ENCODE measurements at regions not wholly inside any gene's neighbourhood (a gene's known extent, or its start where the extent isn't known, plus 50 kb on each side); places are given as distances from the start of the nearest gene placed in this dataset.

- CTCF ChIA-PET = no interaction called here
Observed at GRCh38 chr14:87816416-87816815, 176.6 kb downstream of the GALC start.

GRCh38 chr14:87815121-87815520 is 177.9 kb downstream of the GALC start:
- ChIA-PET CTCF (no interaction called here), POLR2A (no interaction called here)

More at GRCh38 chr14:87816416-87816815, 176.6 kb downstream of the GALC start:
- POLR2A ChIA-PET = no interaction called here

- POLR2A ChIA-PET = no interaction called here
- CTCF ChIA-PET = interaction anchor here (2.2 kb wide), 1 partner anchor 9 kb away, joined by 5 read pairs; no protein-coding TSS in a partner anchor
Observed at GRCh38 chr14:87813686-87814085, 179.3 kb downstream of the GALC start.

DNA sequence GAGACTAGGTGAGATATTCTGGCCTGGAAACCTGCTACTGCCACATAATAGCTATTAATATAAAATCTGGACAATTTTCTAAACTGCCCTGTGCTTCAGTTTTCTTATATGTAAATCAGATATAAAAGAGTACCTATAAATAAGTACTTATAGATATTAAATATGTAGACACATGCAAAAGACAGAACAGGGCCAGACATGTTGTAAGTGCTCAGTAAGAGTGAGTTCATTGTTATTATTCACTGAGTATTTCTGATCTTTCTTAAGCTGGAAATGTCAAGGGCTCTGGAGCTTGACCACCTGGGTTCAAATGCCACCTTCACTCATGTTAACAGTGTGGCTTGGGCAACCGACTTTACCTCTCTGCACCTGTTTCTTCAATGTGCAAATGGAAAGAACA is 179.8 kb downstream of the GALC start:
- CTCF ChIA-PET = interaction anchor here (2.2 kb wide), 1 partner anchor 9 kb away, joined by 5 read pairs; no protein-coding TSS in a partner anchor

GRCh38 chr14:87811246-87811645 is 181.7 kb downstream of the GALC start:
- ChIA-PET POLR2A (interaction anchor here (0.6 kb wide), 1 partner anchor 44 kb away, joined by 3 read pairs; no protein-coding TSS in a partner anchor), CTCF (interaction anchor here (0.8 kb wide), 1 partner anchor 84 kb away, joined by 3 read pairs; no protein-coding TSS in a partner anchor)

More for the DNA sequence above, 179.8 kb downstream of the GALC start:
- POLR2A ChIA-PET = no interaction called here

- ChIA-PET POLR2A (interaction anchor here (0.6 kb wide), 1 partner anchor 44 kb away, joined by 3 read pairs; no protein-coding TSS in a partner anchor), CTCF (interaction anchor here (0.8 kb wide), 1 partner anchor 85 kb away, joined by 3 read pairs; no protein-coding TSS in a partner anchor)
Observed at GRCh38 chr14:87810711-87811110, 182.3 kb downstream of the GALC start.

- CTCF ChIA-PET = no interaction called here
- POLR2A ChIA-PET = no interaction called here
Observed at GRCh38 chr14:87809261-87809660, 183.7 kb downstream of the GALC start.

DNA sequence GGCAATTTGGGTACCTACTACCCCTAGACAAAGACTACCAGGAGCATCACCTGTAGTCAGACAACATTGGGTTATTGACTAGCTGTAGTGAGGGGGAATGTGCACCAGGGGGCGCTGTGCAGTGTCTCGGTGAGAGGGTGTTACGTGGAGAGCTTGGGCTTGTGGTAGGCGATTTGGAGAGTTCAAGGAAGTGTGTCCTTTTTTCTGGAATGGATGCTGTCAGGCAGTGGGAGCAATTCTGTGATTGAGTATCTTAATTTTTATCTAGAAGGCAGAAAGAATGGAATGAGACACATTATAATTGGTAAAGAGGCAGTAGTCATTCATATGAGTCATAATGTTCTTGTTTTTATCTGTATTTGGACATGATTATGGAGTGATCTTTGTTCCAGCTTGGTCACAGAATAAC is 187.7 kb downstream of the GALC start:
- CTCF ChIA-PET = interaction anchor here (1.6 to 2.1 kb wide), 3 partner anchors 8 to 95 kb away, joined by 5 to 11 read pairs (median 6); no protein-coding TSS in a partner anchor
- POLR2A ChIA-PET = no interaction called here

- ChIA-PET POLR2A (no interaction called here), CTCF (no interaction called here)
Observed at GRCh38 chr14:87800216-87800615, 192.8 kb downstream of the GALC start.

- CTCF ChIA-PET = interaction anchor here (1.5 kb wide), 1 partner anchor 97 kb away, joined by 3 read pairs; no protein-coding TSS in a partner anchor
- POLR2A ChIA-PET = no interaction called here
Observed at GRCh38 chr14:87799400-87799799, 193.6 kb downstream of the GALC start.

GRCh38 chr14:87797001-87797400 is 196.0 kb downstream of the GALC start:
- ChIA-PET POLR2A (no interaction called here), CTCF (no interaction called here)

DNA sequence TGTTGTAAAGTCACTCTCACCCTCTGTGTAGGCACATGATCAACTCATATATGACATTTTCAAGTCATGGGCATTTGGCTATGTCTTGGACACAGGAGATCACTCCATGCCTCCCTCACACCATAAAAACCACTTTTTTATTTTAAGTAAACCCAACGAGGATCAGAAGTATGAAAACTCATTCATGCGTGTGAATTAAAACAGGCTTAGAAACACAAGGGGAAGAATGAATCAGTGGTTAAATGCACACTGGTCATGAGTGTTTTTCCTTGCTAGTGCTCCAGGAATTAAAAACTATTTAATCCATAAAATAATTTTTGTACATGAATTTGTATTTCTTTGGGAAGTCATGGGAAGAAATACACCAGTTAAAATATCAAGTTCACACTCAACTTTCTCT is 198.4 kb downstream of the GALC start:
- CTCF ChIA-PET = no interaction called here
- POLR2A ChIA-PET = no interaction called here

DNA sequence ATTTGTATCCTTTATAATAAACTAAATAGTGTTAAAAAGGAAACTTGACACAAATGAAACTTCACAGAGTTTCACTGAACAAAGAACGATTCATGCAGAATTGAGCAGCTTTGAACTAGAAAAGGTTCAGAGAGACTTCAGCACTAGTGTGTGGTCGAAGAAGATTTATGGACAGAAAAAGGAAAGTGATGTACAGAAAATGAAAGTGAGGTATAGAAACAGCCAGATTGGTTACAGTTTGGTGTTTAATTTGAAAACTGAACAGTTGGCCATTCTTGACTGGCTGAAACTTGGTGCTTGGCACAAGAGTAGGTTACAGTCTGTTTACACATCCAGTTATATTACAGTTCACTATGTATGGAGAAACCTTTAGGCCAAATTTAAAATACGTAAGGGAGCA is 207.1 kb downstream of the GALC start:
- ChIA-PET CTCF (no interaction called here), POLR2A (no interaction called here)

DNA sequence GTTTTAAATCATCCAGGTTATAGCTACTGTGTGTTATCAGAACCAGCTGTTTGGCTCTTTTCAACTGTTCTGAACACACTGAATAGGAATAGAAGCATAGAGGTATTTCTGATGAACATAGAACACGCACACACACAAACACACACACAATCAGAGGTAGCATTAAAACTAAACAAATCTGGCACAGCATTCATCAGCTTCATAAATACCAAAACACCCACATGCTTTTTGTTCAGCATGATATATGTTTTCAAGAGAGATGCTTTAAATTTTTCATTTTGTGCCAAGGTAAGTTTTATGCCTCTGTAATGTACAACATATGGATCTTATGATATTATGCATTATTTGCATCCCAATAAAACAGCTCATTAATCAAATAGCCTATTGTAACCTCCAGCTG is 208.6 kb downstream of the GALC start:
- CTCF ChIA-PET = no interaction called here

DNA sequence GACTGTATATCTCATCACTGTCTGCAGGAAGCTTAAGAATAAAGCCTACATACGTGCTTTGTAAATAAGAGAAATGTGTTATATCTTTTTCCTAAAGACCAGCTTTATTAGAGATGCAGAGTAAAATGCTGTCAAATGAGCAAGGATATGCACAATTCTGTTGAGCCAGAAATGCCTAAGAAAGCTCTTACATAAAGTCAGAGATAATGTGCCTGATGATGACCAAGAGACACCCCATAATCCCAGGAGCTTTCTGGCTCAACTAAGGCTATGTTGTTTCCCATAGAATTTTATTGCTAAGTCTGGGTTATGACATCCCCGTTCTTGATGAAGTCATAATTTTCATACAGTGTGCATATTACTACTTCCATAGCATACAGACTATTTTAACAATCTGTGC is 209.9 kb downstream of the GALC start:
- POLR2A ChIA-PET = no interaction called here
- CTCF ChIA-PET = no interaction called here

More for the DNA sequence above, 208.6 kb downstream of the GALC start:
- POLR2A ChIA-PET = no interaction called here

DNA sequence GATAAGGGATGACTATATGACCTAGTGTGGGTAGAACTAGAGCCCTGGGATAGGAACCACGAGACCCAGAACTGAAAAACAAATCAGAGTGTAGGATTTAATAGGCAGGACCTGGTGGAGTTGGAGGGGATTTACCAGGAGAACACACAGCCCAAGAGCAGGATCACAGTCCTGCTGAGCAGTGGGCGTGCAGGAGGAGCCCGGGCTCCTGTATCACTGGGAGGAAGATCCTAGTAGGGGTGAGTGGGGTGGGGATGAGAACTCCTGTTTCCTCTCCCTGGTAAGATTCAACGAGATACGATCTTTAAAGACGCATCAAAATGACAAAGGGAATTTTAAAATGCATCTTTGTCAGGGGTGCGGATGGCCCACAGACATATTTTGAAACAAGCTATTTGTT is 220.1 kb downstream of the GALC start:
- ChIA-PET POLR2A (no interaction called here), CTCF (no interaction called here)

GRCh38 chr14:87767567-87767901 is 225.4 kb downstream of the GALC start:
- POLR2A ChIA-PET = no interaction called here
- CTCF ChIA-PET = no interaction called here

DNA sequence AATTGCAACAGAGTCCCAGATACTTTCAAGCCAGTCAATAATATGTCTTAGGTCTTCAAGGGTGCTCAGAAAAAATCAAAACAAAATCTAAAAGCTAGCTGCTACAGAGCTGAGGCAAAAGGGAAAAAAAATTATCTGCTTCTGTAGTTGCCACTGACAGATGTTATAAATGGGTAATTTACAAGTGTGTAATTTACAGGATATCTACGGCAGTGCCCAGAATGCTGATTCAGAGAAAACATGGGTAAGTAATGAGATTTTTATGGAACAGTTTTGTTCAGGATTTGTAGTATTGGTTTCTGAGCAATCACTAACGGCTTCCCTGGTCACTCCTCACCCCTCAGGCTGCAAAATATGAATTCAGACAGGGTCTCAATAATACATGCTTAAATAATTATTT is 234.1 kb downstream of the GALC start:
- ChIA-PET CTCF (no interaction called here), POLR2A (no interaction called here)

DNA sequence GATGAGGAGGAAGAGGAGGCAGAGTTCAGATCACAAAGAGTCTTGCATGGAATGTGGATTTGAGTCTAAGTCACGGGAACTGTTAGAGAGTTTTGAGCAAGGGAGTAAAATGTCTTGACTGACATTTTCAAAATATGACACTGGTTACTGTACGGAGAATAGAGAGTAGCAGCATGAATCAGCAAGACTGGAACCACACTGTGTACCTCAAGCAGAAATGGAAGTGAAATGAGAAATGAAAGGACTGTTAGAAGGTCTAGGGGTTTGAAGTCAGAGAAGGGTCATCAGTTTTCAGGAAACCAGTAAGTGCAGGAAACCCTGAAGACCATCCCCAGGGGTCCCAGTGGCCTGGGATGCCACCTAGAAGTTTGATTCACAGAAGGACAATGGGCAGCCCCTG is 236.3 kb downstream of the GALC start:
- CTCF ChIA-PET = no interaction called here
- POLR2A ChIA-PET = no interaction called here

DNA sequence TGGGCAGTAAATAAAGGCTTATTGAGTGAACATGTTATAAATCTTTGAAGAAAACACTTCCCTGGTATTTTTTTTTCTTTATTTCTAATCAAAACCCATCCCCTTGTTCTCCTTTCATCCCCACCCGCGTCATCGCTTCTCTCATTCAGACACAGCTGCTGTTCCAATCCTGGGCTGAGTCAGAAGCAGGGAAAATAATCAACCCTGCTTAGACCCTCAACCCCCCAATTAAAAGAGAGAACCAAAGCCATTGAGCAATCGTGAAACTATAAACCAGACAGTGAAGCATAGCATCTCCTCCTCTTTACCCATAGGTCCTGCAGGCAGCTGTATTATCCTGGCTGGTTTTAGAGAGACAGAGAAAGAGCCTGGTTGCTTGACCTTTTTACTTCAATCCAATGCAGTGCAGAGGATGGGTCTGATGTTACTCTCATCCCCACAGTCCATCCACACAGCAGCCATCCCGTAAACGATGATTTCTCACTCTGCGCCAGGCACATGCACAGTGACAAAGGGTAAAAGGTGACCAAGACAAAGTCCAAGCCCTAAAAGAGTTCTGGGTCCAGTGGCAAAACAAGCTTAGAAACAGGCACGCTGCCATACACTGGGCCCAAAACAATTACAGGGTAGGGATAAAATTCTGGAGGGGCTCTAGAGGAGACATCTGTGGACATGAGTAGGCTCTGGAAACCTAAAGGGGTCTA is 238.3 kb downstream of the GALC start:
- POLR2A ChIA-PET = no interaction called here
- CTCF ChIA-PET = interaction anchor here (0.7 kb wide), 1 partner anchor 48 kb away, joined by 3 read pairs; no protein-coding TSS in a partner anchor

- CTCF ChIA-PET = no interaction called here
- POLR2A ChIA-PET = no interaction called here
Observed at GRCh38 chr14:87748558-87748957, 244.4 kb downstream of the GALC start.
